ENCODE measurements at regions not wholly inside any gene's neighbourhood (a gene's known extent, or its start where the extent isn't known, plus 50 kb on each side); places are given as distances from the start of the nearest gene placed in this dataset.

DNA sequence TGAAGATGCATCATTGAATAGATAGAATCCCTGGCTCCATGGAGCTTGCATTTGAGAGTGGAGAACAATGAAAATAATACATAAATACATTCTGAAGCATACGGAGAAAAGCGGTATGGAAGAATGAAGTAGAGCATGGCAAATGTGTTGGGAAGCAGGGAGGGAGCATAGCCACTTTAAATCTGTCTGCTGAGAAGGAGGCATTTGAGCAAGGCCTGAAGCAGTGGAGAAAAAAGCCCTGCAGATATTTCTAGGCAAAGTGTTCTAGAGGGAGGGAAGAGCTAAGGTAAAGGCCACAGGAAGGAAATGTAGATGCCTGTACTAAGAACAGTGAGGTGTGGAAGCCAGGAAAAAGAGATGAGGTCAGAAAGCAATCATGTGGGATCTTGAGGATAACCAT lies 484.8 kb downstream of the CNTN3 start:
- no peak overlapping the region for H3K27ac ChIP-seq
- no peak for TF ChIP-seq POLR2A (IDR thresholded peaks at IDR 0.05)
- TF ChIP-seq, protein P1, sequence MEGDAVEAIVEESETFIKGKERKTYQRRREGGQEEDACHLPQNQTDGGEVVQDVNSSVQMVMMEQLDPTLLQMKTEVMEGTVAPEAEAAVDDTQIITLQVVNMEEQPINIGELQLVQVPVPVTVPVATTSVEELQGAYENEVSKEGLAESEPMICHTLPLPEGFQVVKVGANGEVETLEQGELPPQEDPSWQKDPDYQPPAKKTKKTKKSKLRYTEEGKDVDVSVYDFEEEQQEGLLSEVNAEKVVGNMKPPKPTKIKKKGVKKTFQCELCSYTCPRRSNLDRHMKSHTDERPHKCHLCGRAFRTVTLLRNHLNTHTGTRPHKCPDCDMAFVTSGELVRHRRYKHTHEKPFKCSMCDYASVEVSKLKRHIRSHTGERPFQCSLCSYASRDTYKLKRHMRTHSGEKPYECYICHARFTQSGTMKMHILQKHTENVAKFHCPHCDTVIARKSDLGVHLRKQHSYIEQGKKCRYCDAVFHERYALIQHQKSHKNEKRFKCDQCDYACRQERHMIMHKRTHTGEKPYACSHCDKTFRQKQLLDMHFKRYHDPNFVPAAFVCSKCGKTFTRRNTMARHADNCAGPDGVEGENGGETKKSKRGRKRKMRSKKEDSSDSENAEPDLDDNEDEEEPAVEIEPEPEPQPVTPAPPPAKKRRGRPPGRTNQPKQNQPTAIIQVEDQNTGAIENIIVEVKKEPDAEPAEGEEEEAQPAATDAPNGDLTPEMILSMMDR (IDR thresholded peaks at IDR 0.05), result no peak

DNA sequence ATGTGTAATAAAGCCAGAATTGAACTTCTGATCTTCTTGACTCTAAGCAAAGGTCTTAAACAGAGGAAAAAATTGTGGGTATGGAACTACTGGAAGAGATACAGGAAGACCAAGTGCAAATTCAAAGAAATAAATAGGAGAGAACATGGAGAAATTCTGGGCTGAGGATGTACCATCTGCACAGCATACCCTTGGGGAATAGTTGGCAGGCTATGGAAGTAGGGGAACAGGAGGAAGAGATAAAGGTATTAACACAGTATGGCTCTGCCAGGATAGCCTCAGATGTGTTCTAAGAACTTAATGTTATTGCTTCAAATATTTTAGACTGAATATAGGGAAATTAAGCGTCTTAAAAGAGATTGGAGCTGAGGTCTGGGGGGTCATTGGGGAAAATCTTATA lies 485.4 kb downstream of the CNTN3 start:
- DNase-seq, result no peak
- no peak overlapping the region for H3K27ac ChIP-seq
- H3K4me1 ChIP-seq, result no peaks in the 10 kb centered on the region
- H3K9me3 ChIP-seq, result no peaks in the 10 kb centered on the region
- H3K4me3 ChIP-seq, result no peak overlapping the region
- no peak for TF ChIP-seq POLR2A (IDR thresholded peaks at IDR 0.05)
- TF ChIP-seq, protein P1 (IDR thresholded peaks at IDR 0.05), result no peak
- no peaks in the 10 kb centered on the region for H3K27me3 ChIP-seq
- no peaks in the 10 kb centered on the region for H3K36me3 ChIP-seq

More for the DNA sequence above, 484.8 kb downstream of the CNTN3 start:
- Histone ChIP-seq H3K9me3 (no peaks in the 10 kb centered on the region), H3K27me3 (no peaks in the 10 kb centered on the region), H3K4me3 (no peak overlapping the region), H3K4me1 (no peaks in the 10 kb centered on the region), H3K36me3 (no peaks in the 10 kb centered on the region)
- DNase-seq, result no peak

DNA sequence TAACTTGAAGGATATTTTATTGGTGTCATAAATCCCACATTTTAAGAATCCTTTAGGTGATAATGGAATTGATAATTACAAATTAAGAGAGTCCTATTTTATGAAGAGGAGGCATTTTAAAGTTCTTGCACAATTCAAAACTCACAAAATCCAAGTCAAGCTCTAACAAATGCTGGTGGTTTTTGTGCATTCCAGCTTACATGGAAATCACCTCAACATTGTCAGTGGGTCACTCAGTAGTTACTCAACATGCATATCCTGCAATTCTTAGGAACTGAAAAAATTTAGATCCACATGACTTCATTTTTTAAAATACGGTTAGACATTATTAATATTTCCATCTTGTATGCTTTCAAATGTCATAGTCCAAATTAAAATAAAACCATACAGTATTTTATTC lies 487.2 kb downstream of the CNTN3 start:
- Histone ChIP-seq H3K4me3 (no peak overlapping the region), H3K27me3 (no peaks in the 10 kb centered on the region), H3K36me3 (no peaks in the 10 kb centered on the region), H3K27ac (no peak overlapping the region), H3K9me3 (no peaks in the 10 kb centered on the region), H3K4me1 (no peaks in the 10 kb centered on the region)
- TF ChIP-seq, protein P1 (IDR thresholded peaks at IDR 0.05), result no peak
- TF ChIP-seq POLR2A (IDR thresholded peaks at IDR 0.05), result no peak
- DNase-seq, result no peak

DNA sequence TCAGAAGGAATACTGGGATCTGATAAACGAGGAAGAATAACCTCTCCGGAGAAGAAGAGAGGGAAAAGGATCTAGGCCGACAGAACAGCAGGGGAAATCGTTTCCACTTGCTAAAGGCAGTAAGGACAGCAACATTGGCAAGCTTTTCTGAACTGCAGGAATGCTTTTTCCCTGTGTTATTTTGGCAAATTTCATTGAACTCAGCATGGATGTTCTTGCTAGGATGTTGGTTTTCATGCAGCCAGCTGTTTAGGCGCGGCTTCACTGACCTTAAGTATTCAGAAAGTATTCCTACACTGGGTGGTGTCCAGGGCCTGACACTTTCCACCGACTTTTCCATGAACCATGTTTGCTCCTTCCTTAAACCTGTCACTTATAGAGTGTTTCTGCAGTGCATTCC lies 489.7 kb downstream of the CNTN3 start:
- H3K27ac ChIP-seq, result no peak overlapping the region
- H3K4me1 ChIP-seq, result no peaks in the 10 kb centered on the region
- DNase-seq, result no peak

DNA sequence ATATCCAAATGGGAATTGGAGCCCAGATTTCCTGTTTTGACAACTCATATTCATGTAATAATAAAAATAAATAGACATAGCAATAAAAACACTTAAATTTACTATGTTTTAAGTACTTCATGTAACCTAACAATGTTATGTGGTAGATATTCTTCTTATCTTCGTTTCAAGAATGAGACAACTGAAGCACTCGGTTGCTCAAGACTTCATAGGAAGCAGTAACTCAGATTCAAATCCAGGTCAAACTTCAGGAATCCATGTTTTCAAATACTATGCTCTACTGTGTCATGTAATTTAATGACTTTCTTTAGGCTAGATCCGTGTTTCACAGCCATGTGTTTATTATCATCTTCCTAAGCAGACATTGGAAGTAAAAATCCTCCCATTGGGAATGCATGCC lies 492.2 kb downstream of the CNTN3 start:
- no peaks in the 10 kb centered on the region for H3K4me1 ChIP-seq
- no peaks in the 10 kb centered on the region for H3K27me3 ChIP-seq
- DNase-seq, result no peak
- TF ChIP-seq, protein P1 (IDR thresholded peaks at IDR 0.05), result no peak
- no peaks in the 10 kb centered on the region for H3K9me3 ChIP-seq
- no peaks in the 10 kb centered on the region for H3K36me3 ChIP-seq
- no peak overlapping the region for H3K27ac ChIP-seq
- no peak overlapping the region for H3K4me3 ChIP-seq

More for the DNA sequence above, 489.7 kb downstream of the CNTN3 start:
- Histone ChIP-seq H3K27me3 (no peaks in the 10 kb centered on the region), H3K4me3 (no peak overlapping the region), H3K36me3 (no peaks in the 10 kb centered on the region), H3K9me3 (no peaks in the 10 kb centered on the region)
- no peak for TF ChIP-seq POLR2A (IDR thresholded peaks at IDR 0.05)
- TF ChIP-seq, protein P1 (IDR thresholded peaks at IDR 0.05), result no peak

DNA sequence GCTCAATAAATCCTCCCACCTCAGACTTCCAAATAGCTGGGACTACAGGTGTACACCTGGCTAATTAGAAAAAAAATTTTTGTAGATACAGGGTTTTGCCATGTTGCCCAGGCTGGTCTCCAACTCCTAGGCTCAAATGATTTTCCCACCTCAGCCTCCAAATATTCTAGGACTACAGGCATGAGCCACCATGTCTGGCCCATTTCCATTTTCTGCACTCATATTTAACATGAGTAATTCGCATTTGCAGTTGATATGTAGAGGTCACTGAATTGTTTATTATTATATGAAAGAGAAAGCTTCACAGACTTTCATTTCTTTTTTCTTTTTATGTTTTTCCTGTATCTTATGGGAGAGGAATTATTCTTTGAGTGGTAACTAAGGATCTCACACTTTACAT lies 492.7 kb downstream of the CNTN3 start:
- H3K4me3 ChIP-seq, result no peak overlapping the region
- H3K27ac ChIP-seq, result no peak overlapping the region
- H3K9me3 ChIP-seq, result no peaks in the 10 kb centered on the region
- no peak for DNase-seq
- H3K36me3 ChIP-seq, result no peaks in the 10 kb centered on the region
- H3K27me3 ChIP-seq, result no peaks in the 10 kb centered on the region
- no peaks in the 10 kb centered on the region for H3K4me1 ChIP-seq
- TF ChIP-seq, protein P1 (IDR thresholded peaks at IDR 0.05), result no peak
- TF ChIP-seq POLR2A (IDR thresholded peaks at IDR 0.05), result no peak

Measured in Peyer's patch (tissue), 4 donors.